ENCODE measurements at regions not wholly inside any gene's neighbourhood (a gene's known extent, or its start where the extent isn't known, plus 50 kb on each side); places are given as distances from the start of the nearest gene placed in this dataset.

- ATAC-seq (ENCODE audit: insufficient read depth, low read depth) = no peak
- H3K9ac ChIP-seq (ENCODE audit: low read depth, low read length) = no peak overlapping the region
- H3K4me1 ChIP-seq (ENCODE audit: insufficient read depth, low read length) = no peaks in the 10 kb centered on the region
- no peak overlapping the region for H3K27ac ChIP-seq (ENCODE audit: low read length)
- H2AFZ ChIP-seq (ENCODE audit: low read depth, low read length) = no peak overlapping the region
- no peak overlapping the region for H3K4me3 ChIP-seq (ENCODE audit: low read depth in 1 of 2, low read length in 2 of 2)
- no peaks in the 10 kb centered on the region for H3K27me3 ChIP-seq (ENCODE audit: insufficient read depth, low read length, poor library complexity)
- no peaks in the 10 kb centered on the region for H3K79me2 ChIP-seq (ENCODE audit: insufficient read depth, low read length)
- H3K4me2 ChIP-seq (ENCODE audit: insufficient read depth, low read length) = no peak overlapping the region
- H3K36me3 ChIP-seq (ENCODE audit: insufficient read depth, low read length) = no peaks in the 10 kb centered on the region
- no peaks in the 10 kb centered on the region for H4K20me1 ChIP-seq (ENCODE audit: insufficient read depth, low read length)
- DNase-seq = no peak
- no peaks in the 10 kb centered on the region for H3K9me3 ChIP-seq (ENCODE audit: insufficient read depth, low read length, severe bottlenecking)
- TF ChIP-seq, protein P1, sequence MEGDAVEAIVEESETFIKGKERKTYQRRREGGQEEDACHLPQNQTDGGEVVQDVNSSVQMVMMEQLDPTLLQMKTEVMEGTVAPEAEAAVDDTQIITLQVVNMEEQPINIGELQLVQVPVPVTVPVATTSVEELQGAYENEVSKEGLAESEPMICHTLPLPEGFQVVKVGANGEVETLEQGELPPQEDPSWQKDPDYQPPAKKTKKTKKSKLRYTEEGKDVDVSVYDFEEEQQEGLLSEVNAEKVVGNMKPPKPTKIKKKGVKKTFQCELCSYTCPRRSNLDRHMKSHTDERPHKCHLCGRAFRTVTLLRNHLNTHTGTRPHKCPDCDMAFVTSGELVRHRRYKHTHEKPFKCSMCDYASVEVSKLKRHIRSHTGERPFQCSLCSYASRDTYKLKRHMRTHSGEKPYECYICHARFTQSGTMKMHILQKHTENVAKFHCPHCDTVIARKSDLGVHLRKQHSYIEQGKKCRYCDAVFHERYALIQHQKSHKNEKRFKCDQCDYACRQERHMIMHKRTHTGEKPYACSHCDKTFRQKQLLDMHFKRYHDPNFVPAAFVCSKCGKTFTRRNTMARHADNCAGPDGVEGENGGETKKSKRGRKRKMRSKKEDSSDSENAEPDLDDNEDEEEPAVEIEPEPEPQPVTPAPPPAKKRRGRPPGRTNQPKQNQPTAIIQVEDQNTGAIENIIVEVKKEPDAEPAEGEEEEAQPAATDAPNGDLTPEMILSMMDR (IDR thresholded peaks at IDR 0.05; ENCODE audit: borderline replicate concordance, extremely low read depth, low read length, poor library complexity, severe bottlenecking) = no peak
- no peak for TF ChIP-seq EZH2 (IDR thresholded peaks at IDR 0.05; ENCODE audit: borderline replicate concordance, low read depth, low read length, severe bottlenecking)
Observed at GRCh38 chr6:74070091-74070490, 374.1 kb downstream of the CD109 start.

DNA sequence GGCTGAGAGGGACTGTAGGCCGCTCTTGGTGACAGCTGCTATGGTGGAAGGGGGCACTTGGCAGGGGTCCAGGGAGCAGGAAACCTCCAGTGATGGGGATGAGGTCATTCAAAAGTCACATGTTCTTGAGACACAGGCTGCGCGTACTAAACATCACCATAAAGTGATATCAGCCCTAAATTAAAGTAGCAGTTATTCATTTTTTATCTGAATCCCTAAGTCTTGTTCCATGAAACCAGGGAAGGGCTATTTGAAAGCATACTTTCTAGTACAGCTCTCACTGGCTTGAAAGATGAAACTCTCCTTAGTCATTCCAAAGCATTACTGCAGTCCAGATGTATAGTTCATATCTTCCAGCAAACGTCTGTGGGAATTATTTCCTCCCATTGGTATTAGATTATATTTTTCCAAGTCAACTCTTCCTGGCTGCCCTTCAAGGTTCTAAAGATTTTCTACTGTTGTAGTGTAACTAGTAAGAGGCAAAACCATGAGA lies 373.1 kb downstream of the CD109 start:
- no peaks in the 10 kb centered on the region for H4K20me1 ChIP-seq (ENCODE audit: insufficient read depth, low read length)
- no peak overlapping the region for H3K9ac ChIP-seq (ENCODE audit: low read depth, low read length)
- no peaks in the 10 kb centered on the region for H3K79me2 ChIP-seq (ENCODE audit: insufficient read depth, low read length)
- no peak overlapping the region for H3K4me3 ChIP-seq (ENCODE audit: low read depth in 1 of 2, low read length in 2 of 2)
- no peaks in the 10 kb centered on the region for H3K9me3 ChIP-seq (ENCODE audit: insufficient read depth, low read length, severe bottlenecking)
- no peak for ATAC-seq (ENCODE audit: insufficient read depth, low read depth)
- H3K4me1 ChIP-seq (ENCODE audit: insufficient read depth, low read length) = no peaks in the 10 kb centered on the region
- H2AFZ ChIP-seq (ENCODE audit: low read depth, low read length) = no peak overlapping the region
- H3K27ac ChIP-seq (ENCODE audit: low read length) = no peak overlapping the region
- TF ChIP-seq, protein P1 (IDR thresholded peaks at IDR 0.05; ENCODE audit: borderline replicate concordance, extremely low read depth, low read length, poor library complexity, severe bottlenecking) = no peak
- no peak for TF ChIP-seq EZH2 (IDR thresholded peaks at IDR 0.05; ENCODE audit: borderline replicate concordance, low read depth, low read length, severe bottlenecking)
- H3K27me3 ChIP-seq (ENCODE audit: insufficient read depth, low read length, poor library complexity) = no peaks in the 10 kb centered on the region
- H3K36me3 ChIP-seq (ENCODE audit: insufficient read depth, low read length) = no peaks in the 10 kb centered on the region
- DNase-seq = no peak
- no peak overlapping the region for H3K4me2 ChIP-seq (ENCODE audit: insufficient read depth, low read length)

GRCh38 chr6:74066168-74066871 lies 370.3 kb downstream of the CD109 start:
- H4K20me1 ChIP-seq (ENCODE audit: insufficient read depth, low read length) = no peaks in the 10 kb centered on the region
- H3K27me3 ChIP-seq (ENCODE audit: insufficient read depth, low read length, poor library complexity) = no peaks in the 10 kb centered on the region
- ATAC-seq (ENCODE audit: insufficient read depth, low read depth) (no peak), DNase-seq (no peak)
- no peaks in the 10 kb centered on the region for H3K9me3 ChIP-seq (ENCODE audit: insufficient read depth, low read length, severe bottlenecking)
- no peak for TF ChIP-seq EZH2 (IDR thresholded peaks at IDR 0.05; ENCODE audit: borderline replicate concordance, low read depth, low read length, severe bottlenecking)
- TF ChIP-seq, protein P1 (IDR thresholded peaks at IDR 0.05; ENCODE audit: borderline replicate concordance, extremely low read depth, low read length, poor library complexity, severe bottlenecking) = no peak
- H3K4me2 ChIP-seq (ENCODE audit: insufficient read depth, low read length) = no peak overlapping the region
- H3K36me3 ChIP-seq (ENCODE audit: insufficient read depth, low read length) = no peaks in the 10 kb centered on the region
- H3K9ac ChIP-seq (ENCODE audit: low read depth, low read length) = no peak overlapping the region
- no peak overlapping the region for H2AFZ ChIP-seq (ENCODE audit: low read depth, low read length)
- no peaks in the 10 kb centered on the region for H3K79me2 ChIP-seq (ENCODE audit: insufficient read depth, low read length)
- no peaks in the 10 kb centered on the region for H3K4me1 ChIP-seq (ENCODE audit: insufficient read depth, low read length)
- no peak overlapping the region for H3K27ac ChIP-seq (ENCODE audit: low read length)
- no peak overlapping the region for H3K4me3 ChIP-seq (ENCODE audit: low read depth in 1 of 2, low read length in 2 of 2)
